ENCODE measurements at regions not wholly inside any gene's neighbourhood (a gene's known extent, or its start where the extent isn't known, plus 50 kb on each side); places are given as distances from the start of the nearest gene placed in this dataset.

GRCh38 chr3:55343486-55344357, 143.4 kb downstream of the WNT5A start:
- H3K27ac ChIP-seq, result no peak overlapping the region
- no peak overlapping the region for H3K4me3 ChIP-seq
- no peaks in the 10 kb centered on the region for H3K27me3 ChIP-seq
- TF ChIP-seq POLR2A (IDR thresholded peaks at IDR 0.05), result no peak
- no peak for TF ChIP-seq POLR2AphosphoS5 (IDR thresholded peaks at IDR 0.05)
- TF ChIP-seq CTCF (IDR thresholded peaks at IDR 0.05), result no peak
- H3K4me1 ChIP-seq, result no peaks in the 10 kb centered on the region
- intact Hi-C loops (cut with DNase I; ENCODE audit: low total_unique reads), result no loop called here
- no peak for DNase-seq (ENCODE audit: low spot score in 2 of 2)
- H3K9me3 ChIP-seq, result no peaks in the 10 kb centered on the region
- H3K36me3 ChIP-seq, result no peaks in the 10 kb centered on the region

- no peak overlapping the region for H3K27ac ChIP-seq
- H3K27me3 ChIP-seq, result no peaks in the 10 kb centered on the region
- H3K4me1 ChIP-seq, result no peaks in the 10 kb centered on the region
- H3K9me3 ChIP-seq, result no peaks in the 10 kb centered on the region
- intact Hi-C loops (cut with DNase I; ENCODE audit: low total_unique reads), result no loop called here
- H3K4me3 ChIP-seq, result no peak overlapping the region
- TF ChIP-seq CTCF (IDR thresholded peaks at IDR 0.05) (no peak), POLR2A (IDR thresholded peaks at IDR 0.05) (no peak), POLR2AphosphoS5 (IDR thresholded peaks at IDR 0.05) (no peak)
- DNase-seq (ENCODE audit: low spot score in 2 of 2), result no peak
- H3K36me3 ChIP-seq, result no peaks in the 10 kb centered on the region
These were observed 145.5 kb downstream of the WNT5A start for GRCh38 chr3:55341502-55342031.

GRCh38 chr3:55339819-55340218, 147.3 kb downstream of the WNT5A start:
- no peak for DNase-seq (ENCODE audit: low spot score in 2 of 2)
- intact Hi-C loops (cut with DNase I; ENCODE audit: low total_unique reads), result no loop called here
- Histone ChIP-seq H3K4me3 (no peak overlapping the region), H3K36me3 (no peaks in the 10 kb centered on the region), H3K27me3 (no peaks in the 10 kb centered on the region), H3K4me1 (no peaks in the 10 kb centered on the region), H3K9me3 (no peaks in the 10 kb centered on the region), H3K27ac (no peak overlapping the region)
- TF ChIP-seq POLR2AphosphoS5 (IDR thresholded peaks at IDR 0.05) (no peak), POLR2A (IDR thresholded peaks at IDR 0.05) (no peak), CTCF (IDR thresholded peaks at IDR 0.05) (no peak)

- Histone ChIP-seq H3K27me3 (no peaks in the 10 kb centered on the region), H3K9me3 (no peaks in the 10 kb centered on the region), H3K27ac (no peak overlapping the region), H3K4me1 (no peaks in the 10 kb centered on the region), H3K36me3 (no peaks in the 10 kb centered on the region), H3K4me3 (no peak overlapping the region)
- intact Hi-C loops (cut with DNase I; ENCODE audit: low total_unique reads), result no loop called here
- TF ChIP-seq CTCF (IDR thresholded peaks at IDR 0.05) (no peak), POLR2AphosphoS5 (IDR thresholded peaks at IDR 0.05) (no peak), POLR2A (IDR thresholded peaks at IDR 0.05) (no peak)
- DNase-seq (ENCODE audit: low spot score in 2 of 2), result no peak
These were observed 147.7 kb downstream of the WNT5A start for GRCh38 chr3:55339390-55339789.

GRCh38 chr3:55337641-55338180, 149.4 kb downstream of the WNT5A start:
- Histone ChIP-seq H3K4me3 (no peak overlapping the region), H3K27me3 (no peaks in the 10 kb centered on the region), H3K9me3 (no peaks in the 10 kb centered on the region), H3K4me1 (no peaks in the 10 kb centered on the region), H3K36me3 (no peaks in the 10 kb centered on the region), H3K27ac (no peak overlapping the region)
- intact Hi-C loops (cut with DNase I; ENCODE audit: low total_unique reads), result no loop called here
- no peak for TF ChIP-seq CTCF (IDR thresholded peaks at IDR 0.05)
- TF ChIP-seq POLR2AphosphoS5 (IDR thresholded peaks at IDR 0.05), result no peak
- TF ChIP-seq POLR2A (IDR thresholded peaks at IDR 0.05), result no peak
- DNase-seq (ENCODE audit: low spot score in 2 of 2), result no peak
